Daoy (cell line): ENCODE measurements at regions not wholly inside any gene's neighbourhood (a gene's known extent, or its start where the extent isn't known, plus 50 kb on each side); places are given as distances from the start of the nearest gene placed in this dataset.

Experiments
- DNase-seq: peaks from one replicate; pipeline ENCODE4 v3.0.0-alpha.2; 2015; ENCODE audit warnings: low read depth

DNA sequence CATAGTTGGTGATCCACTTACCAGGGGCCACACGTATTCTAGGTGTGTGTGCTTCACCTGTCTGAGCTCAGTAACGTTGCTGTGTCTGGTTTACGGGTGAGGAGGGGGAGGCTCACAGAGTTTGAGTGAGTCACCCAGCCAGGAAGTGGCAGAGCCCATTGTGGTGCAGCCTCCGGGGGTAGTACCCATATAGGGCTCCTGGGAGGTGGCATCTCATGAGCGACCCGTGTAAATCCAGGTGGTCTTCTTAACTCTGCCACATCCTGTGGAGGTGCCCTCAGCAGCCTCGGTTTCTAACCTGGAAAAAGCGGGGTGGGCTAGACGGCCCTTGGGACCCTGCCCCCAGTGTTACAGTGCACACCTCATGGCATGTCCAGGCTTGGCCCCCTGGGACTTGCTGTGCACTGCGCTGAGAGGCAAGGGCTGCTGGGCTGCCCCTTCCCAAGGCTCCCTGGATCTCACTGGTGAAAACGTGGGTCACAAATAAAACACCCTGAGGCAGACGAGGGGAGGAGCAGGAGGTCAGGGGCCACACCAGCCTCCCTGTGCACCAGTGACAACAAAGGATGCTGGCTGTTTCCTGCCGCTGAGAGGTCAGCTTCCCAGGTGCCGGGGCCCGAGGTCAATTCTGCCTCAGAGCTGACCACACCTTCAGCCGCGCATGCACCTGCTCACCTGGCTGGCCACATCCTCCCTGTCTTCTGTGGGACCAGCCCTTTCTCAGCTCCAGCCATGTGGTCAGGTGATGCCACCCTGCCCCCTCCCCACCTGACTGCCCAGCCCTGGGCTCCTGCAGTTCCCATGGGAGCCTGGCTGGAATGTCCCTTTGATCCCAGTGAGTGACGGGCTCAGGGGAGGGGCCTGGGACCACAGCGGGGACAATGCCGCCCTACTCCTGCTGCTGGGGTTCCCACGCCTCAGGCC, 305.1 kb downstream of the CTTN start:
- no peak for DNase-seq

DNA sequence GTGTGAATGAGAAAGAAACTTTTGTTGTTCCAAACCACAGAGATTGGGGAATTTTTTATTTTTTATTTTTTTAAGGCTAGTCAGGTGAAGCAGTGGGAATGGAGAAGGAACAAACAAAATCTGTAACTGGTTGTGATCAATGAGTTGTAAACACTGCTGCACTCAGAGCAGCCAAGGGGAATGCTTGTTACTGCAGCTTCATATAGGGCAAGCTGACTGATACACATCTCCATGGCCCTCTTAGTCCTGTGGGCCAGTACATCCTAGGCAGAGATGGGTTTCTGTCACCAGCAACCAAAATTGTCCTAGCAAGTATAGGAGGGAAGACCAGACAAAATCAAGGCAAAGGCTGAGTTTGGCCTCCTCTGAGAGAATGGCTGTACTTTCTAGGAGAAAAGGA, 306.8 kb downstream of the CTTN start:
- no peak for DNase-seq

DNA sequence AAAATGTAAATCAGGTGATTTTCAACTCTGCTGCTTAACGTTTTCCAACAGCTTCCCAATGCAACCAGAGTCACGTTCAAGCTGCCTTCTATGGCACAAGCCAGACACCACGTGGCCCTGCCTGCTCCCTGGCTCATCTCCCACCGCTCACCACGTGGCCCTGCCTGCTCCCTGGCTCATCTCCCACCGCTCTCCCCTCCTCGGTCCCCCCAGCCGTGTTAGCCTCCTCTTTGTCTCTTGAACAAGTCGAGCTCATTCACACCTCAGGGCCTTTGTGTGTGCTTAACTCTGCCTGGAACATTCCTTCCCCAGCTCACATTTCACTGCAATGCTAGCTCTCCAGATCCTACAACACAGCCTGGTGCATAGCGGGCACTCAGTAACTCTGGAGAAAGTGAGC, 307.6 kb downstream of the CTTN start:
- DNase-seq = no peak

GRCh38 chr11:70707821-70708220, 309.5 kb downstream of the CTTN start:
- DNase-seq = no peak

- no peak for DNase-seq
These were observed 311.3 kb downstream of the CTTN start for GRCh38 chr11:70709596-70709995.

- no peak for DNase-seq
These were observed 311.9 kb downstream of the CTTN start for GRCh38 chr11:70710192-70710591.

- DNase-seq = no peak
These were observed 312.3 kb downstream of the CTTN start for GRCh38 chr11:70710601-70711000.

DNA sequence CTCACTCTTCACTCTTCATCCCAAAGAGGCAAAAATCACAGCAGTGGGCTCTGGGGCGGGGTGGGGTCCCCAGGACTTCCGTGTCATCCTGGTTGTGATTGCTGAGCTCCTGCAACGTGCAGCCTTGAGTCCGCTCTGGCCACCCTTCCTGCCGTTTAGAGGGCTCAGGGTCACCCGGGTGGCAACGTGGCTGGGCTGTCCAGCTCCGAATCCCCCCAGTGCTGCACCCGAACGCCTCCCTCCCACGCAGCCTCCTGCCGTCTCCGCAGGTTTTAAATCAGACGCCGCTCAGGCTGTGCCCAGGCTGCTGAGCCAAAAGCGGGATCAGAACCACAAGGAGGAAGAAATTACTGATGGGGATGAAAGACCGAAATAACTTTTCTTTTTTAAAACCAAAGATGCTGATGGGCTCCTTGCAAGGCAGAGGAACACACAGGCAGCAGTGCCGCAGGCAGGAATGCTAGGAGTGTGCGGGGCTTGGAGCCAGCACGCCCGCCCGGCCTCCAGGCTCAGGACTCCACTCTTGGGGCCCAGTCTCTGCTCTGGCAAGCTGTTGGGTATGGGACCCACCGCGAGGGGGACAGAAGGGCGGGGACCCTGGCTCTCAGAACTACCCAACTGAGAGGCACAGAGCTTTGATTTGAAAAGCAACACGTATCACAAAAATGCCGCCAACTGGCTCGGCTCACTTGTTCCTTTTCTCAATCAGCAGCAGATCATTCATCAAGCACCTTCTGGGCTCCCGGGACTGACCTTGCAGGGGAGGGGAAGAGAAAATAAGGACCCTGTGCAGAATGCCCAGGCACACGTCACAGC, 313.0 kb downstream of the CTTN start:
- no peak for DNase-seq

DNA sequence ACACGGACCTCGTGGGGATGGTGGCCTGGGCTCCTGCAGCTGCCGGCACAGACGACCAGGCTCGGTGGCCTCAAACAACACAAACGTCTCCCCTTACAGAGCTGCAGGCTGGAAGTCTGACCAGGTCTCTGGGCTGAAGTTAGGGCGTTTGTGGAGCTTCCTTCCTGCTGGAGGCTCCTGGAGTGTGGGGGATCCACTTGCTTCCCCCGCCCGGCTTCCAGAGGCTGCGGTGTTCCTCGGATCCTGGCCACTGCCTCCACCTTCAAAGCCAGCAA, 313.5 kb downstream of the CTTN start:
- no peak for DNase-seq

DNA sequence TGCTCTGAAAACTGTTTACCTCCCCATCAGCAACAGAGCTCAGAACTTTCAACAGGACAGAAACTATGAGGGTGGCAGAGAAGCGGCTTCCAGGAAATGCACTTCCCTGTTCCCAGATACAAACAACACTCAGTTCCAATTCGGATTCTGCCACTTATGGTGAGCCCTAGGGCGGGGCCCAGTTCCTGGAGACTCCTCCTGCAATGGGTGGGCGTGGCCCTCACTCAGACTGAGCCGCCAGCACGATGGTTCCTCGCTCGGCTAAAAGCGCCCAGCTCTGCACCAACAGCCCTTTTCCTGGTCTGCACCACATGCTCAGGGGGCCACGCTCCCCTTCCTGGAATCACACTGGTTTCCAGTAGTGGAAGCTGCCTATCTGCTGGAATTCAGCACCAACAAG, 314.1 kb downstream of the CTTN start:
- DNase-seq = peak; percentile 74

GRCh38 chr11:70713086-70713835, 314.9 kb downstream of the CTTN start:
- DNase-seq = peak; percentile 39

- DNase-seq = peak; percentile 37
These were observed 315.8 kb downstream of the CTTN start for GRCh38 chr11:70713988-70714665.

DNA sequence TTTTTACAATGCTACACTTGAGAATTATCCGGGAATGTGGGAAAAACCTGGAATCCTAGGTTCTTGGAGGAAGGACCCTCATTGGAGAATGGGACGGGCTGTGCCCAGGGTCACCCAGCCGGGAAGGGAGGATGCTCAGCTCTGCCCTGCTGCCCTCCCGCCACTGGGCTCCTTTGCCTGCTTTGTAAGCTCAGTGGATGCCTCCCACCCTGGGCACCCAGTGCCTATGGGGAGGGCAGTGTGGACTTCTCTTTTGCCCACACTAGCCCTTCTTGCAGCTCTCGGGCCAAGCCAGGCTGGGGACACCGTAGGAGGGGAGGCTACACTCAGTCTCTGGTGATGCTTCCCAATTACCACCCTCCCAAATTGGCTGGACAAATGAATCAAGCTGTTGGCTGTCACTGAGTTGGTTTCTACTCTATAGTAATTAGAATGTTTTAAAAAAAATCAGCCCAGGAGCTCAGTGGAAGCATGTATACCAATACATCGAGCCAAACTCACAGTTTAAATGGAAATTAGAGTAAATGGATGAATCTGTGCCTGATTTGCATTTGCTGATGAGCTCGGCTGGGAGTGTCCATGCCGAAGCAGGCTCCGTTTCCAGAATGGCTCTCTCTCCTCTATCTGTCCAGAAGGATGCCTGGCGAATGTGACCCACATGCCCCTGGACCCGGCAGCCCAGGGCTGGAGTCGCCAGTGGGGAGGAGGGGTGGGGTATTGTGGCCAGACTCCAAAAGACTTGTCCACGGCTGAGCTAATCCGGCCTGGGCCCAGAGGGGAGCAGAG, 317.0 kb downstream of the CTTN start:
- no peak for DNase-seq

- no peak for DNase-seq
These were observed 317.9 kb downstream of the CTTN start for GRCh38 chr11:70716216-70716615.

- peak; percentile 65 for DNase-seq
These were observed 318.9 kb downstream of the CTTN start for GRCh38 chr11:70716986-70717775.

DNA sequence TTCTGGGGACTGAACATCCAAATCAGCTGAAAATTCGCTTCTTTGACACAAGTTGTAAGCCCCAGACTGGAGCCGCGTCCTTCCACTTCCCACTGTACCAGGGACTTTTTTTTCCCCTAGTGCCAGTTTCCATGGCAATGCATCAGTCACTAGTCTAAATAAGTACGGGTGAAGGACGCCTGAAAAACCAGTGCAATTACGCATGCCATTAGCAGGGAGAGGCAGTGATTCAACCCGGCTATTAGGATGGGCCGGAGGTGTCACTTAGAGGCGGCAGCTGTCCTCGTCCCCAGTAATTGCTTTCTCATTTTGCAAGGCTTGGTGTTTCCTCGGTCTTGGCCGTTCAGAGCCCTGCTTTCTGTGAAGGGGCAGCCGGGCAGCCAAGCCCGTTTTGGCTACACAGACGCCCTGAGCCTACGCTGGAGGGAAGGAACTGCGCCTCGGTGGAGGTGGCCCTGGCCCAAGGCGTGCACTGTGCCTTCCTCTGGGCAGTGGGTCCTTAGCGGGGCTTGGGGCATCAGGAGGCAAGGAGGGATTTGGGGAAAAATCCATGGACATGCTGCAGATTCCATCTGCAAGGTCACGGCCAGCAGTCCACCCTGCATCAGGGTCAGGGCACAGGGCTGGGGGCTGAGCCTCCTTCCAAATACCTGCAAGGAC, 319.7 kb downstream of the CTTN start:
- no peak for DNase-seq

DNA sequence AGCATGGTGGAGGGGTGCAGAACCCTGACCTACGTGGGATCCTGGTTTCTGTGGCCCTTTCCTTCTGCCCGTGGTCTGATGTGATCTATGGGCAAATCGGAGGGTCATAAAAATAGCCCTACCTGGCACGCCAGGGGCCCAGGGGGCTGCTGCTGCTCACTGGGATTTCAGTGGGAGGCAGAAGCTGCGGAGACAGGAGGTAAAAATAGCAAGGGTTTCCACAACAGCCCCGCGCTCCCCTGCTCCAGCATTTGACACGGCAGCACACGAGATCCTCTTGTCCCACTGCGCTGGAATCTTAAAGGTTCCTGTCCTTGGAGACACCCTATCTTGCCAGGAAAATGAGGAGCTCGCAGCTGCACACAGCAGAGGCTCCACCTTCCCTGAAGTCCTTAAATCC, 321.2 kb downstream of the CTTN start:
- no peak for DNase-seq

DNA sequence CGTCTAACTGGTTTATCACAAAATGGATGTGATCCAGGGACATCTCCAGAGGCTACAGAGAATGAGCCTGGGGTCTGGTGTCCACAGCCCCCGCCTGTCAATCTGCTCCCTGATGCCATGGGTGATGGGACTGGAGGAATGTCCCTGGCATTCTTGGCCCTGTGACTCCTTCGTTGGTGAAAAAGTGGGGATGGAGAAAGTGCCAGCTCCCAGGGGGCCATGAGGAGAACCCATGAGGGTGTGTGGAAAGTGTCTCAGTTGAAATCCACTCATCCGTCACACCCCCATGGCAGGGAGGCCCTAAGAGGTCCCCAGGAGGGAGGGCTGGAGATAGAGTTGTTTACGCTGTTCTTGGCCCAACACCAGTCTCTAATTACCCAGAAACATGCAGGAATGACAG, 322.0 kb downstream of the CTTN start:
- no peak for DNase-seq

- no peak for DNase-seq
These were observed 322.7 kb downstream of the CTTN start for GRCh38 chr11:70721006-70721405.

DNA sequence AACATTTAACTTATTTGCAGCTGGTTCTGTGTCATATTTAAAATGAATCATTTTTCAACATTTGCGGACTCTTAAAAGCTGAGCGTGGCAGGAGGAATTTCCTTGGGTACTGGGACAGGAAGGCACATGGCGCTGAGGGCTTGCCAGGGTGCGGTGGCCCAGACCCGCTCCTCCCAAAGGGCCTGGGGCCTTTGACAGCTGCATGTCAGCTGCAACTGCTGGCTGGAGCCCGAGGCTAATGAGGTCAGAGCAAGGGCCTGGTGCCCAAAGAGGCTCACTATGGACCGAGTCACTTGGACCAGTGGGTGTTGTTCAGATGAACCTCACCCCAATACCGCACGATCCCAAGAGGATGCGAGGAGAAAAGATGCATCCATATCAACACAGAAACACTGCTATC, 326.9 kb downstream of the CTTN start:
- no peak for DNase-seq
